Keratinocyte (primary cell): ENCODE measurements at regions not wholly inside any gene's neighbourhood (a gene's known extent, or its start where the extent isn't known, plus 50 kb on each side); places are given as distances from the start of the nearest gene placed in this dataset.

Experiments
- EZH2 ChIP-seq: IDR thresholded peaks from one replicate; pipeline ENCODE4 v1.6.1; 2012; ENCODE audit warnings: inconsistent platforms, mild to moderate bottlenecking, low read length, moderate library complexity
- TF ChIP-seq, protein P1 (sequence below), 3 experiments: IDR thresholded peaks in 1 of 3; conservative IDR thresholded peaks in 1 of 3; optimal IDR thresholded peaks in 1 of 3; 2 replicates in 2 of 3; 3 replicates in 1 of 3; pipeline versions ENCODE3 to v1.5.1; 2011; ENCODE audit warnings: low read length in 3 of 3, mild to moderate bottlenecking in 3 of 3, moderate library complexity in 2 of 3, control low read depth in 1 of 3, inconsistent platforms in 1 of 3; ENCODE audit not compliant: insufficient read depth in 2 of 3; ENCODE audit errors: extremely low read depth in 1 of 3

DNA sequence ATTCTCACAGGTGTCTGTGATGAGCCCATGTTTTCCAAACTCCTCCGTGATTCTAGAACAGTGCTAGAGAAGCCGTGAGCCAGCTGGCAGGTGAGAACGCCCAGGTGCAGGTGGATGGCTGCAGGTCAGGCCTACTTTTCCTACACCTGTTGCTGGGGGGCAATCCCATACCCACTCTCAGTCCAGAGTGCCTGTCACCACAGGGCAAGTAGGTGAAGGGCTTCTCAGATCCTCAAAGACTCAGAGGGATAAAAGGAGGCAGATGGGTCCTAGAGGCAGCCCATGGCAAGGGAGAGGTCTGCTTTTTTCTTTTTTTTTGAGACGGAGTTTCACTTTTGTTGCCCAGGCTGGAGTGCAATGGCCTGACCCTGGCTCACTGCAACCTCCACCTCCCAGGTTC lies 50.7 kb upstream of the H6PD start:
- TF ChIP-seq, protein P1, sequence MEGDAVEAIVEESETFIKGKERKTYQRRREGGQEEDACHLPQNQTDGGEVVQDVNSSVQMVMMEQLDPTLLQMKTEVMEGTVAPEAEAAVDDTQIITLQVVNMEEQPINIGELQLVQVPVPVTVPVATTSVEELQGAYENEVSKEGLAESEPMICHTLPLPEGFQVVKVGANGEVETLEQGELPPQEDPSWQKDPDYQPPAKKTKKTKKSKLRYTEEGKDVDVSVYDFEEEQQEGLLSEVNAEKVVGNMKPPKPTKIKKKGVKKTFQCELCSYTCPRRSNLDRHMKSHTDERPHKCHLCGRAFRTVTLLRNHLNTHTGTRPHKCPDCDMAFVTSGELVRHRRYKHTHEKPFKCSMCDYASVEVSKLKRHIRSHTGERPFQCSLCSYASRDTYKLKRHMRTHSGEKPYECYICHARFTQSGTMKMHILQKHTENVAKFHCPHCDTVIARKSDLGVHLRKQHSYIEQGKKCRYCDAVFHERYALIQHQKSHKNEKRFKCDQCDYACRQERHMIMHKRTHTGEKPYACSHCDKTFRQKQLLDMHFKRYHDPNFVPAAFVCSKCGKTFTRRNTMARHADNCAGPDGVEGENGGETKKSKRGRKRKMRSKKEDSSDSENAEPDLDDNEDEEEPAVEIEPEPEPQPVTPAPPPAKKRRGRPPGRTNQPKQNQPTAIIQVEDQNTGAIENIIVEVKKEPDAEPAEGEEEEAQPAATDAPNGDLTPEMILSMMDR (optimal IDR thresholded peaks at IDR 0.05 in 1 of 3, IDR thresholded peaks at IDR 0.05 in 1 of 3, conservative IDR thresholded peaks at IDR 0.05 in 1 of 3; ENCODE audit: extremely low read depth in 1 of 3, insufficient read depth in 2 of 3, low read length in 3 of 3): no peak
- TF ChIP-seq EZH2: no peak
